ENCODE measurements at regions not wholly inside any gene's neighbourhood (a gene's known extent, or its start where the extent isn't known, plus 50 kb on each side); places are given as distances from the start of the nearest gene placed in this dataset.

GRCh38 chr5:152869971-152870370 is 464.9 kb upstream of the NMUR2 start:
- ChIA-PET POLR2A (ENCODE audit: unreplicated experiment) (no interaction called here), CTCF (no interaction called here)
- DNase-seq (no peak), ATAC-seq (no peak)
- H3K4me3 ChIP-seq (ENCODE audit: low read length): no peak overlapping the region
- no TSS peak for BruUV-seq (replicated peaks)
- no peaks in the 10 kb centered on the region for H3K27me3 ChIP-seq (ENCODE audit: low read length)
- no peak overlapping the region for H3K27ac ChIP-seq (ENCODE audit: low read length)
- TF ChIP-seq CTCF (conservative IDR thresholded peaks at IDR 0.05; ENCODE audit: low read depth, low read length) (no peak), EZH2 (IDR thresholded peaks at IDR 0.05; ENCODE audit: low read length, unreplicated experiment) (no peak), EZH2phosphoT487 (IDR thresholded peaks at IDR 0.05; ENCODE audit: borderline replicate concordance, low read length) (no peak)
- intact Hi-C loops (cut with micrococcal nuclease): no loop called here
- H3K4me2 ChIP-seq (ENCODE audit: low read length): no peak overlapping the region
- H3K79me2 ChIP-seq (ENCODE audit: low read length): no peaks in the 10 kb centered on the region
- H3K9me3 ChIP-seq (ENCODE audit: low read length): peaks cover 6% of the 10 kb centered on the region; the same call in 1 of the 2 replicates
- H3K4me1 ChIP-seq (ENCODE audit: insufficient read depth, low read length): no peaks in the 10 kb centered on the region
- no peak overlapping the region for H2AFZ ChIP-seq (ENCODE audit: low read length)
- no peak overlapping the region for H3K9ac ChIP-seq (ENCODE audit: low read length)
- H3K9me2 ChIP-seq (replicated peaks; ENCODE audit: low read length): no peaks in the 10 kb centered on the region
- H4K20me1 ChIP-seq (ENCODE audit: low read length): no peaks in the 10 kb centered on the region
- H3K36me3 ChIP-seq (ENCODE audit: low read depth, low read length): no peaks in the 10 kb centered on the region
- H3F3A ChIP-seq (ENCODE audit: low read length, unreplicated experiment): no peaks in the 10 kb centered on the region

GRCh38 chr5:152882621-152883020 is 477.5 kb upstream of the NMUR2 start:
- no peak overlapping the region for H3K27ac ChIP-seq (ENCODE audit: low read length)
- no TSS peak for BruUV-seq (replicated peaks)
- DNase-seq (no peak), ATAC-seq (no peak)
- POLR2A ChIA-PET (ENCODE audit: unreplicated experiment): no interaction called here
- no peaks in the 10 kb centered on the region for H3K36me3 ChIP-seq (ENCODE audit: low read depth, low read length)
- no peaks in the 10 kb centered on the region for H3K9me3 ChIP-seq (ENCODE audit: low read length)
- H4K20me1 ChIP-seq (ENCODE audit: low read length): no peaks in the 10 kb centered on the region
- H2AFZ ChIP-seq (ENCODE audit: low read length): no peak overlapping the region
- H3K4me1 ChIP-seq (ENCODE audit: insufficient read depth, low read length): no peaks in the 10 kb centered on the region
- H3K4me2 ChIP-seq (ENCODE audit: low read length): no peak overlapping the region
- no peaks in the 10 kb centered on the region for H3K79me2 ChIP-seq (ENCODE audit: low read length)
- no peak for TF ChIP-seq CTCF (conservative IDR thresholded peaks at IDR 0.05; ENCODE audit: low read depth, low read length)
- TF ChIP-seq EZH2 (IDR thresholded peaks at IDR 0.05; ENCODE audit: low read length, unreplicated experiment): no peak
- TF ChIP-seq EZH2phosphoT487 (IDR thresholded peaks at IDR 0.05; ENCODE audit: borderline replicate concordance, low read length): no peak
- H3K9me2 ChIP-seq (replicated peaks; ENCODE audit: low read length): no peaks in the 10 kb centered on the region
- no peaks in the 10 kb centered on the region for H3F3A ChIP-seq (ENCODE audit: low read length, unreplicated experiment)
- no peaks in the 10 kb centered on the region for H3K27me3 ChIP-seq (ENCODE audit: low read length)
- H3K4me3 ChIP-seq (ENCODE audit: low read length): no peak overlapping the region
- intact Hi-C loops (cut with micrococcal nuclease): no loop called here
- no peak overlapping the region for H3K9ac ChIP-seq (ENCODE audit: low read length)
- CTCF ChIA-PET: no interaction called here

GRCh38 chr5:152883066-152883775 is 478.1 kb upstream of the NMUR2 start:
- CTCF ChIA-PET: no interaction called here
- no peak overlapping the region for H3K27ac ChIP-seq (ENCODE audit: low read length)
- TF ChIP-seq EZH2phosphoT487 (IDR thresholded peaks at IDR 0.05; ENCODE audit: borderline replicate concordance, low read length): no peak
- no peak for TF ChIP-seq EZH2 (IDR thresholded peaks at IDR 0.05; ENCODE audit: low read length, unreplicated experiment)
- no peak for TF ChIP-seq CTCF (conservative IDR thresholded peaks at IDR 0.05; ENCODE audit: low read depth, low read length)
- no peak overlapping the region for H3K9ac ChIP-seq (ENCODE audit: low read length)
- H3K4me2 ChIP-seq (ENCODE audit: low read length): no peak overlapping the region
- no peak for DNase-seq
- BruUV-seq (replicated peaks): no TSS peak
- no peak overlapping the region for H2AFZ ChIP-seq (ENCODE audit: low read length)
- POLR2A ChIA-PET (ENCODE audit: unreplicated experiment): no interaction called here
- ATAC-seq: no peak
- H3F3A ChIP-seq (ENCODE audit: low read length, unreplicated experiment): no peaks in the 10 kb centered on the region
- no peaks in the 10 kb centered on the region for H3K36me3 ChIP-seq (ENCODE audit: low read depth, low read length)
- H3K4me3 ChIP-seq (ENCODE audit: low read length): no peak overlapping the region
- H3K9me3 ChIP-seq (ENCODE audit: low read length): no peaks in the 10 kb centered on the region
- intact Hi-C loops (cut with micrococcal nuclease): no loop called here
- no peaks in the 10 kb centered on the region for H3K27me3 ChIP-seq (ENCODE audit: low read length)
- H3K79me2 ChIP-seq (ENCODE audit: low read length): no peaks in the 10 kb centered on the region
- no peaks in the 10 kb centered on the region for H4K20me1 ChIP-seq (ENCODE audit: low read length)
- no peaks in the 10 kb centered on the region for H3K9me2 ChIP-seq (replicated peaks; ENCODE audit: low read length)
- H3K4me1 ChIP-seq (ENCODE audit: insufficient read depth, low read length): no peaks in the 10 kb centered on the region
